Osteoblast (primary cell): ENCODE measurements at regions not wholly inside any gene's neighbourhood (a gene's known extent, or its start where the extent isn't known, plus 50 kb on each side); places are given as distances from the start of the nearest gene placed in this dataset.
"Not testable (repeated sequence)": the region's sequence is repeated elsewhere in the genome, so short reads cannot be mapped to it uniquely, and the experiment has no call there.

Source experiments
- DNase-seq: peaks from one replicate; pipeline ENCODE4 v3.0.0; 2011; ENCODE audit warnings: low spot score, mixed read lengths; ENCODE audit not compliant: insufficient read length; ENCODE audit errors: missing footprints
- H2AFZ ChIP-seq: 2 replicates; pipeline ENCODE4 v1.6.0; 2011; ENCODE audit warnings: mild to moderate bottlenecking, low read length
- H3K27ac ChIP-seq: 2 replicates; pipeline ENCODE4 v1.5.1; 2011; ENCODE audit warnings: mild to moderate bottlenecking, low read depth, low read length, moderate library complexity
- H3K27me3 ChIP-seq: 2 replicates; pipeline ENCODE4 v1.6.0; 2012; ENCODE audit warnings: mild to moderate bottlenecking, control low read depth, inconsistent platforms, low read length, moderate library complexity; ENCODE audit not compliant: insufficient read depth
- H3K36me3 ChIP-seq: 2 replicates; pipeline ENCODE4 v1.5.1; 2011; ENCODE audit warnings: mild to moderate bottlenecking, low read length, control low read depth, moderate library complexity; ENCODE audit not compliant: insufficient read depth
- H3K4me1 ChIP-seq: 2 replicates; pipeline ENCODE4 v1.5.1; 2011; ENCODE audit warnings: mild to moderate bottlenecking, low read length, control low read depth, moderate library complexity; ENCODE audit not compliant: insufficient read depth
- H3K4me2 ChIP-seq: 2 replicates; pipeline ENCODE4 v1.6.0; 2011; ENCODE audit warnings: mild to moderate bottlenecking, low read length; ENCODE audit not compliant: insufficient read depth
- H3K4me3 ChIP-seq: fragments of 200-600 bp; sonication (generic); 3 replicates; pipeline ENCODE4 v1.5.1; 2012; ENCODE audit warnings: mild to moderate bottlenecking, low read length, inconsistent platforms; ENCODE audit not compliant: insufficient read depth
- H3K79me2 ChIP-seq: 2 replicates; pipeline ENCODE4 v1.6.0; 2012; ENCODE audit warnings: mild to moderate bottlenecking, low read length, control low read depth, inconsistent platforms; ENCODE audit not compliant: insufficient read depth
- H3K9me3 ChIP-seq: 2 replicates; pipeline ENCODE4 v1.5.1; 2011; ENCODE audit warnings: low read depth, low read length, control low read depth
- H4K20me1 ChIP-seq: 2 replicates; pipeline ENCODE4 v1.6.0; 2012; ENCODE audit warnings: mild to moderate bottlenecking, low read length, control low read depth; ENCODE audit not compliant: insufficient read depth
- TF ChIP-seq, protein P1 (sequence below): IDR thresholded peaks from 2 replicates; pipeline ENCODE4 v1.5.1; 2011; ENCODE audit warnings: mild to moderate bottlenecking, low read depth, low read length, moderate library complexity; ENCODE audit errors: extremely low read depth

DNA sequence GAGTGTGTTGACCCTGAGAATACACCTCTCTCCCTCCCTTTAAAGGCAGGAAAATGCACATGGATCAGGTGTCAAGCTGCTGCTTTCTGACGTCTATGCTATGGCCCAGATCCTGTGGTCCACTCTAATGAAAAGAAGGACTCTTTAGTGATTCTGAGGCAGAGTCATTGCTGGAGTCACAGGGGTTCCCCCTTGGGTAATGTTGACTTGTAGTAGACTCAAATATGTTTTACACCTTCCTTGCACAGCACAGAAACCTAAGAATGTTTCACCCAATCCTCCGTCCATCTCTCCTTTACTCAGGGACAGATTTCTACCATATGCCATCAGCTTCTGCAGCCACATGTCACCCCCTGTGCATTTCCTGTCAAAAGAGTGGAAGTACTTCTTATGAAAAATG, 525.4 kb downstream of the TMEM121 start:
- no peaks in the 10 kb centered on the region for H4K20me1 ChIP-seq
- no peaks in the 10 kb centered on the region for H3K9me3 ChIP-seq
- no peaks in the 10 kb centered on the region for H3K27me3 ChIP-seq
- H3K4me1 ChIP-seq: no peaks in the 10 kb centered on the region
- H3K79me2 ChIP-seq: no peaks in the 10 kb centered on the region
- H3K4me3 ChIP-seq: no peak overlapping the region
- DNase-seq: no peak
- H3K4me2 ChIP-seq: no peak overlapping the region
- H3K36me3 ChIP-seq: no peaks in the 10 kb centered on the region
- no peak overlapping the region for H3K27ac ChIP-seq
- H2AFZ ChIP-seq: no peak overlapping the region
- TF ChIP-seq, protein P1, sequence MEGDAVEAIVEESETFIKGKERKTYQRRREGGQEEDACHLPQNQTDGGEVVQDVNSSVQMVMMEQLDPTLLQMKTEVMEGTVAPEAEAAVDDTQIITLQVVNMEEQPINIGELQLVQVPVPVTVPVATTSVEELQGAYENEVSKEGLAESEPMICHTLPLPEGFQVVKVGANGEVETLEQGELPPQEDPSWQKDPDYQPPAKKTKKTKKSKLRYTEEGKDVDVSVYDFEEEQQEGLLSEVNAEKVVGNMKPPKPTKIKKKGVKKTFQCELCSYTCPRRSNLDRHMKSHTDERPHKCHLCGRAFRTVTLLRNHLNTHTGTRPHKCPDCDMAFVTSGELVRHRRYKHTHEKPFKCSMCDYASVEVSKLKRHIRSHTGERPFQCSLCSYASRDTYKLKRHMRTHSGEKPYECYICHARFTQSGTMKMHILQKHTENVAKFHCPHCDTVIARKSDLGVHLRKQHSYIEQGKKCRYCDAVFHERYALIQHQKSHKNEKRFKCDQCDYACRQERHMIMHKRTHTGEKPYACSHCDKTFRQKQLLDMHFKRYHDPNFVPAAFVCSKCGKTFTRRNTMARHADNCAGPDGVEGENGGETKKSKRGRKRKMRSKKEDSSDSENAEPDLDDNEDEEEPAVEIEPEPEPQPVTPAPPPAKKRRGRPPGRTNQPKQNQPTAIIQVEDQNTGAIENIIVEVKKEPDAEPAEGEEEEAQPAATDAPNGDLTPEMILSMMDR: no peak

DNA sequence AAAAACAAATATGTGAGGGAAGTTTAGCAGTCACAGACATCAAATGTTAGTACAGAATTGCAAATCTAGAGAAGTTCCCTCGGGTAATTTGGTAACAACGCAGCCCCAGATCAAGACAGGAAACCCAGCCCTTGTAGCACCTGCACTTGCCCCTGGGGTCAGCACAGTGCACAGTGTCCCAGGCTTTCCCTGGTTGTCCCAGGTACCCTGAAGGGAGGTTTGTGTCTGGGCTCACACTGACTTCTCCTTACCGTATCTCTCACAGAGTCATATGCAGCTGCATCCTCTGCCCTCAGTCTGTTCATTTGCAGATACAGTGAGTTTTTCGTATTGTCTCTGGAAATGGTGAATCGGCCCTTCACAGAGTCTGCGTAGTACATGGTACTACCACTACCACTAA, 528.9 kb downstream of the TMEM121 start:
- H2AFZ ChIP-seq: no peak overlapping the region
- DNase-seq: no peak
- no peak overlapping the region for H3K27ac ChIP-seq
- no peaks in the 10 kb centered on the region for H3K79me2 ChIP-seq
- H3K36me3 ChIP-seq: no peaks in the 10 kb centered on the region
- H3K4me3 ChIP-seq: no peak overlapping the region
- H4K20me1 ChIP-seq: no peaks in the 10 kb centered on the region
- H3K9me3 ChIP-seq: no peaks in the 10 kb centered on the region
- H3K4me2 ChIP-seq: no peak overlapping the region
- TF ChIP-seq, protein P1: no peak
- no peaks in the 10 kb centered on the region for H3K27me3 ChIP-seq
- H3K4me1 ChIP-seq: no peaks in the 10 kb centered on the region

DNA sequence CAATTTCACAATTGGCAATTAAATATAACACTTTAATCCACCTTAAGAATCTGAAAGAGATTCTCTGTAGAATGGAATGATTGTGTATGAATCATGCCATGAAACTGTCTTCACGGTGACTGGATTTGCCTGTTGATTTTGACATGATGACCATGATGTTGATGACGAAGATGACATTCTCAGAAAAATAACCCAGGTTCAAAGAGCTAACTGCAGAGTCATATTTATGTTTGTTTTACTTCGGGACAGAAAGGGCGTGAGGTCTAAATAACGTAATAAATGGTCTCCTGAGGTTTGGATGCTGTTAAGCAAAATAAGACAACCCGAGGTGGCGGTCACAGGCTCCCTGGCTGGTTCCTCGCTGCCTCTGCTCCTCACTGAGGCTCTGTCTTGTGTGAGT, 532.0 kb downstream of the TMEM121 start:
- H3K27me3 ChIP-seq: no peaks in the 10 kb centered on the region
- H4K20me1 ChIP-seq: no peaks in the 10 kb centered on the region
- no peaks in the 10 kb centered on the region for H3K9me3 ChIP-seq
- H3K27ac ChIP-seq: no peak overlapping the region
- DNase-seq: no peak
- TF ChIP-seq, protein P1: no peak
- H3K4me3 ChIP-seq: no peak overlapping the region
- H3K36me3 ChIP-seq: no peaks in the 10 kb centered on the region
- no peak overlapping the region for H3K4me2 ChIP-seq
- no peaks in the 10 kb centered on the region for H3K79me2 ChIP-seq
- H2AFZ ChIP-seq: no peak overlapping the region
- H3K4me1 ChIP-seq: no peaks in the 10 kb centered on the region

DNA sequence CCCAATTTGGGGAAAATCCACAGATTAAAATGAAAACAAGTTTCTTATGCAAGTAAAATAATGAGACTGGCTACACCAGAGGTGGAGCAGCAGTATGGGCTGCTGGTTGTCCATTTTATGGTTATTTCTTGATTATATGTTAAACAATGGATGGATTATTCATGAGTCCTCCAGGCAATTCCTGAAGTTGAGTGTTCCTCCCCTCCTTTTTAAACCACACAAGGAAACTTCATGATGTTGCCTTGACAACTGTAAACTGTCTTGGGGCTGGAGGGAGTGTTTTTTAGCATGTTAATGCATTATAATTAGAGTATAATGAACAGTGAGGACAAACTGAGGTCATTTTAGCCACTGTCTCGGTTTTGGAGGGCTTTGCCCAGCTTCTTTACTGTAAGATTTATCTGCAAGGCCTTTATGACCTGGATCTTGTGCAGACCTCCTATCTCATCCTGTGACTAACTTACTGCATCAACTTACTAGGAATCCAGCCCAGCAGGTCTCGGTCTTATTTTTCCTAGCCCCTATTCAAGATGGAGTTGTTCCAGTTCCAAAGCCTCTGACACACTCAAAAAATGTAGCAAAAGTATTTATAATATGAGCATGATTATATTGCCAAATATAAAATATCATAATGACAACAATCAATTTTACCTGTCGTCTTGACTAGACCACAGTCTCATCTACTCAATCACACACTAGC, 534.0 kb downstream of the TMEM121 start:
- Histone ChIP-seq H3K9me3 (no peaks in the 10 kb centered on the region), H3K4me3 (no peak overlapping the region), H3K27me3 (no peaks in the 10 kb centered on the region), H3K79me2 (no peaks in the 10 kb centered on the region), H3K4me2 (no peak overlapping the region), H3K36me3 (no peaks in the 10 kb centered on the region), H3K27ac (no peak overlapping the region), H3K4me1 (no peaks in the 10 kb centered on the region), H4K20me1 (no peaks in the 10 kb centered on the region), H2AFZ (no peak overlapping the region)
- no peak for DNase-seq
- TF ChIP-seq, protein P1: no peak

DNA sequence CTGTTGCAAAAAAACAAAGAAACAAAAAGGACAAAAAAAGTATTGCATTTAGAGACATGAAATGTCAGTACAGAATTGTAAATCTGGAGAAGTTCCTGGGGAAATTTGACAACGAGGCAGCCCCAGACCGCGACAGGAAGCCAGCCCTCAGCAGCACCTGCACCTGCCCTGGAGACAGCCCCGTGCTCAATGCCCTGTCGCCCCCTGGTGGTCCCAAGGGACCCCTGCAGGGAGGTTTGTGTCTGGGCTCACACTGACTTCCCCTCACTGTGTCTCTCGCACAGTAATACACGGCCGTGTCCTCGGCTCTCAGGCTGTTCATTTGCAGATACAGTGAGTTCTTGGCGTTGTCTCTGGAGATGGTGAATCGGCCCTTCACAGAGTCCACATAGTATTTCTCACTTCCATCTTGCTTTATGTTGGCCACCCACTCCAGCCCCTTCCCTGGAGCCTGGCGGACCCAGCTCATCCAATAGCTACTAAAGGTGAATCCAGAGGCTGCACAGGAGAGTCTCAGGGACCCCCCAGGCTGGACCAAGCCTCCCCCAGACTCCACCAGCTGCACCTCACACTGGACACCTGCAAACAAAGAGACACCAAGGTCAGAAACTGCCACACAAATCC, 535.6 kb downstream of the TMEM121 start:
- H3K4me3 ChIP-seq, H3K27me3 ChIP-seq, H3K4me1 ChIP-seq, H3K36me3 ChIP-seq, H2AFZ ChIP-seq, DNase-seq, H4K20me1 ChIP-seq, H3K9me3 ChIP-seq, H3K27ac ChIP-seq, H3K79me2 ChIP-seq, H3K4me2 ChIP-seq: not testable (repeated sequence)
